GM19438 (cell line): ENCODE measurements at regions not wholly inside any gene's neighbourhood (a gene's known extent, or its start where the extent isn't known, plus 50 kb on each side); places are given as distances from the start of the nearest gene placed in this dataset.
"Not testable (repeated sequence)": the region's sequence is repeated elsewhere in the genome, so short reads cannot be mapped to it uniquely, and the experiment has no call there.

Experiments used
- ATAC-seq: cut with Tn5 transposase; IDR thresholded peaks from one replicate; pipeline ENCODE4 v1.9.1; 2021; ENCODE audit warnings: low read depth; ENCODE audit not compliant: unreplicated experiment

DNA sequence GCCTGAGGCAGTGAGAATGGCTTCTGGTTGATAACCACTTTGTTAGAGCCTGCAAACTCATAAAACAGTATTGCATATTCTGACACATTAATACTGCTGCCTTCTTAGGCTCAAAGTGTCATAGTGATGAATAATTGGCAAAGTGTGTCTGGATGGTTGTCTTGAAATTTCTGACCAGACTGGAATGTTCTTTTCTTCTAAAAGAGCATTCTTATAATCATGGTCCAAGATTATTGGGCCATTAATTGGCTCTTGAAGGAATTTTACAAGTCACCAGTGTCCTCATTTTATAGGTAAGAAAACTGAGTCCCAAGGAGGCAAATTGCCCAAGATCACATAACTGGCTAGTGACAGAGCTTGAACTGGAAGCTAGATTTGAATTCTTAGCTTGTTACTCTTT is 111.7 kb downstream of the PCSK1 start:
- no peak for ATAC-seq

DNA sequence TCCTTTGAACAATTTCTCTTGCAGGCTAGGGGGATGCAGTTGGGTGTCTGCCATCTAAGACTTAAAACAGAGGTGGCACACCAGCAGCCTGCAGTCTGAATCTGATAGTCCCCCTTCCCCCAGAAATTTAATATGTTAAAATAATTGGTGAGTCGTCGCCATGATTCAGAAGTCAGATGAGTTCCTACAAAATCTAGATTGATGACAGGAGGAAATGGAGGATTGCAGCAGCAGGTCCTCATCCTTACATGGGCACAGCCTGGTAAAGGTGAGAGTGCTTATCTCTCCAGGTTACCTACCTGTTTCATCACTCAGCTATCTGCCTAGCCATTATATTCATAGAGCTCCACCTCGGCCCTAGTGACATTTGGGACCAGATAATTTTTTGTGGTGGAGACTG is 112.3 kb downstream of the PCSK1 start:
- ATAC-seq, result no peak

DNA sequence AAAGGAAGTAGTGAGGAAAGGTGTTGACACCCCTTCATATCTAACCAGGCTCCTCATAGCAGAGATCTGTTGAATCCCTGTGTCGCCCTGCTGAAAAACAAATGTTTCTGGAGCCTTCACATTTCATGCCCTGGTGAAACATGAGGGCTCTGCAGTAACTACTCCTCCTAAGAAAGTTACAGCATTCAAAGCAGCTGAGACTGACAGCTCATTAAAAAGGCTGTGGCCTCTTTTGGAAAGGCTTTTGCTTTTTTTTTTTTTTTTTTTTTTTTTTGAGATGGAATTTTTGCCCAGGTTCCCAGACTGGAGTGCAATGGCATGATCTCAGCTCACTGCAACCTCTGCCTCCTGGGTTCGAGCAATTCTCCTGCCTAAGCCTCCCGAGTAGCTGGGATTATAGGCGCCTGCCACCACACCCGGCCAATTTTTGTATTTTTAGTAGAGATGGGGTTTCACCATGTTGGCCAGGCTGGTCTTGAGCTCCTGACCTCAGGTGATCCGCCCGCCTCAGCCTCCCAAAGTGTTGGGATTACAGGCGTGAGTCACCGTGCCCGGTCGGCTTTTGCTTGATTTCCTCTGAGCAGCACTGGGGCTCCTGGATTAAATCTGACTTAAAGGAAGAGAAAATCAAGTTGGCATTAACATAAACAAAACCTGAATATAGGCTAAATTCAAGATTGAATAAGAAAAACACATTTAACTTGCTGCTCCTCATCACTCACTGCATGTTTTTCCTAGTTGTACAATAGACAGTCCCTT is 112.9 kb downstream of the PCSK1 start:
- ATAC-seq, result not testable (repeated sequence)

DNA sequence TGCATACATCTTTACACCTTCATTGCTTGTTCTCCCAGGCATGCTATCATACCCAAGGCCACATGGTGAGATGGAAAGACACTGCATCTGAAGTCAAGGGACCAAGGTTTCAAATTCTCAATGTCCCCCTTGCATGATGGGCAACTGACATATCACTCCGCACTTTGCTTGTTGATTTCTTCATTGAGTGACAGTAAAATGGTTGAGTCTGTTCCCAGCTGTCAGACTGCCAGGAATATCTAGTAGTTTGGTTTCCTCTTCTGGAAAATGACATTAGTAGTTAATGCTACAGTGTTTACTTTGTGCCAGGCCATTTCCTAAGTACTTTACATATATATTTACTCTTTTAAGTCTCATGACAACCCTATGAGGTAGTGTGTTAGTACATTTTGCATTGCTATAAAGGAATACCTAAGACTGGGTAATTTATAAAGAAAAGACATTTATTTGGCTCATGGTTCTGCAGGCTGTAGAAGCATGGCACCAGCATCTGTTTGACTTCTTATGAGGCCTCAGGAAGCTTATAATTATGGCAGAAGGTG is 114.4 kb downstream of the PCSK1 start:
- ATAC-seq, result no peak

DNA sequence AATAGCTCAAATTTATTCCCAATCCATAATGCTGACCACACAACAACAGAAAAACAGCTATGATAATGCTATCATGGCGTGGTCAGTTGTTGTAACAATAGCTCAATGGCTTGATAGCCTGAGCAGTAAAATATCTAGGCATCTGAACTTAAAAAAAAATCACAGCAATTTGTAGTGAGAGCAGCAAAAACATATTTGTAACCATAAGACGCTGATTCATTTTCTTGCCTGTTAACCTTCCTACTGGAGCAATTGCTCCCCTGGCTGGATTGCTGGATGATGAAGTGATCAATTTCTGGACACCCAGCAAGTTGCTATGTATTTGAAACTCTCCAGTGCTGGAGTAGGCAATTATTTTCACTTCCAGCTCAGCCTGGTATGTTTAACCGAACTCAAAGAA is 115.1 kb downstream of the PCSK1 start:
- no peak for ATAC-seq

DNA sequence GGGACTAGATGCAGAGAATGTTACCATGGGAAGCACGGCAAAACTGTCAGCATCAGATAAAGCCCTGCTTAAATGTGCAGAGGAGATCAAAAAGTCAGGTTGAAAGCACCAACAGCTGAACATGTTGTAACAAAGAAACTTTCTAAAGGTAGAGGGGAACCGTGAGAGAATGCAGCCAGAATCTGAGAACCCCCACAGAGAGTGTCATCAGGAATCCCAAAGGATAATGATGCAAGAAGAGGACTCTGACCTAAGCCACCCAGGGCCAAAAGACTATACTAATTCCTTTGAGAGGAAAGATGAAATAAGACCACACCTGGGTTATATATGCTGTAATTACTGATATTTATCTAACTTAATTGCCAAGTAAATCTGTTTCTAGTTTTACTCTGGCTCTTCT is 116.6 kb downstream of the PCSK1 start:
- ATAC-seq, result no peak

DNA sequence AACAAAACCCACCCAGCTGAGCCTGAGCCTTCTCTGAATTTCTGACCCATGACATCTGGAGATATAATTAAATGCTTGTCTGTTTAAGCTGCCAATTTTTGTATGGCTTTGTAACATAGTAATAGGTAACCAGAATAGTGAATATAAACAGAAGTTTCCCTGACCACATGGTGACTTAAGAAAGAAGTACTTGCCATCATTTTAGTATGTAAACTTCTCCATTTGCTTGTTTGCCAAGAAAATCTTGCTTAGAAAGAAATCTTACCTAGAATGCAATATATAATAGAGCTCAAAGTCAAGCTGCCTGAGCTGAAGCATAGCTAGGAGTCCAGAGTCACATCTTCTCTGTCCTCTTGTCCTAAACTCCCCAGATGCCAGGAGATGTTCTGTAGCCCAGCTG is 117.0 kb downstream of the PCSK1 start:
- no peak for ATAC-seq

DNA sequence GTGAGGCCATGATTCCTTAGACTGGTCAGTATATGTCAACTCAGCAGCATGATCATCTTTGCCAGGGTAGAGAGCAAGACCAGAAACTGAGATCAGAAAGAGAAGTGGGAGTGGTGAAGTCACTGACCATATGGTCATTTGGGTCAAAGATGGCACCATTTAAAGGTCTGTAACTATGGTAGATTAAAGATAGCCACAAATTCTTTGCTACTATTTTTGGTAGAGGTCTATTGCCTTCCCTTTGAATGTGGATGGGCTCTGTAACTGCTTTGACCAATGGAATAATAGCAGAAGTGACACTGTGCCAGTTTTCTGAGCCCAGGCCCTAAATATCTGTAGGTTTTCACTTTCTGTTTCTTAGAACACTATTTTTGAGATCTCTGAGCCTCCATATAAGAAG is 117.6 kb downstream of the PCSK1 start:
- no peak for ATAC-seq

DNA sequence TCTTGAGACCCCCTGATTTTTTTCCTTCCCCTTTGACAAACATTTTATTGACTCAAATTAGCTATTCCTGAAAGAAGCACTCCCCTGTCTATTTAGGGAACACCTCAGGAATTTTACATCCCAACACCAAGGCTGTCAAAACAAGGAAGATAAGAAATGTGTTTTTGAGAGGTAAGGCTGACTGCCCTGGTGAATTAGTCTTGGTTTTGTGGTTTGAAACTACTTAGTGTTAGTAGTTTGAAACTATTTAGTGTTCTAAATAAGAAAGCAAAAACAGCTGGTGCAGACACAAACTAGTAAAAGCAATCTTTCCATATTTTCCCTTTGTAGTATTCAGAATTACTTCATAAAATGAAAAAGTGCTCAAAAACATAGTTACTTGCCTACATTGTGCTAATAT is 120.7 kb downstream of the PCSK1 start:
- ATAC-seq, result no peak

DNA sequence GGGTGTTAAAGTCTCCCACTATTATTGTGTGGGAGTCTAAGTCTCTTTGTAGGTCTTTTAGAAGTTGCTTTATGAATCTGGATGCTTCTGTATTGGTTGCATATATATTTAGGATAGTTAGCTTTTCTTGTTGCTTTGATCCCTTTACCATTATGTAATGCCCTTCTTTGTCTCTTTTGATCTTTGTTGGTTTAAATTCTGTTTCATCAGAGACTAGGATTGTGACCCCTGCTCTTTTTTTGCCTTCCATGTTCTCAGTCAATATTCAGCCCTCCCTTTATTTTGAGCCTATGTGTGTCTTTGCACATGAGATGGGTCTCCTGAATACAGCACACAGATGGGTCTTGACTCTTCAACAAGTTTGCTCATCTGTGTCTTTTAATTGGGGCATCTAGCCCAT is 126.0 kb downstream of the PCSK1 start:
- ATAC-seq, result not testable (repeated sequence)

DNA sequence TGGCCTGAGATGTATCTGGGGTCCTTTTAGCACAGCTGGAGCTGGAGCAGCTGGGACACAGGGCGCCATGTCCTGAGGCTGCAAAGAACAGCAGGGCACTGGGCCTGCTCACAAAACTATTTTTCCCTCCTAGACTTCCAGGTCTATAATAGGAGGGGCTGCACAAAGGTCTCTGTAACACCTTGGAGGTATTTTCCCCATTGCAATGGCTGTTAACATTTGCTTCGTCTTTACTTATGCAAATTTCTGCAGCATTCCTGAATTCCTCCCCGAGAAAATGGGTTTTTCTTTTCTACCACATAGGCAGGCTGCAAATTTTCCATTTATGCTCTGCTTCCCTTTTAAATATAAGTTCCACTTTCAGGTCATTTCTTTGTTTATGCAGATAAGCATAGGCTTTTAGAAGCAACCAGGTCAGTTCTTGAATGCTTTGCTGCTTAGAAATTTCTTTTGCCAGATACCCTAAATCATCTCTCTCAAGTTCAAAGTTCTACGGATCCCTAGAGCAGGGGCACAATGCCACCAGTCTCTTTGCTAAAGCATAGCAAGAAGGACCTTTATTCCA is 130.8 kb downstream of the PCSK1 start:
- no peak for ATAC-seq

DNA sequence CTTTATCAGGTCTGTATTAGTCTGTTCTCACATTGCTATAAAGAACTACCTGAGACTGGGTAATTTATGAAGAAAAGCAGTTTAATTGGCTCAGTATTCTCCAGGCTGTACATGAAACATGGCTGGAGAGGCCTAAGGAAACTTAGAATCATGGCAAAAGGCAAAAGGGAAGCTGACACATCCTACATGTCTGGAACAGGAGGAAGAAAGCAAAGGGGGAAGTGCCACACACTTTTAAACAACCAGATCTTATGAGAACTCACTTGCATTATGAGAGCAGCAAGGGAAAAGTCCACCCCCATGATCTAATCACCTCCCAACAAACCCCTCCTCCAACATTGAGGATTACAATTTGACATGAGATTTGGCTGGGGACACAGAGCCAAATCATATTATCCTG is 132.1 kb downstream of the PCSK1 start:
- ATAC-seq, result no peak

DNA sequence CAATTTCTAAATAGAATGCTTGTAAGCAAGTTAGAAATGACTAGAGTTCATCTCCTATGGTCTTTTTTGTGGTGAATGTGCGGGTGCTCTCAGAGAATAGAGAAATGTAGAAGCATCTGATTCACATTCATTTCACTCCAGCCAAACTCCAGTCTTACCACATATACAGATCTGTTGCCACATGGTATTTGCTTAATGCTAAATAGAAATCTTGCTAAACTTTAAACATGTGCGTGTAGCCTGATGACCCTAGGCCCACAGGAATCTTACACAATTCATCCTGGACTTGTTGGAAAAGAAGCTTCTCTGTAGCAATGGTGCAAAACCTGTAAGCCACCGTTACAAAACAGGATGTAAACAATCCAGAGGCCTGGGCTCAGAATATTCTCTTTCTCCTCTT is 135.2 kb downstream of the PCSK1 start:
- no peak for ATAC-seq

DNA sequence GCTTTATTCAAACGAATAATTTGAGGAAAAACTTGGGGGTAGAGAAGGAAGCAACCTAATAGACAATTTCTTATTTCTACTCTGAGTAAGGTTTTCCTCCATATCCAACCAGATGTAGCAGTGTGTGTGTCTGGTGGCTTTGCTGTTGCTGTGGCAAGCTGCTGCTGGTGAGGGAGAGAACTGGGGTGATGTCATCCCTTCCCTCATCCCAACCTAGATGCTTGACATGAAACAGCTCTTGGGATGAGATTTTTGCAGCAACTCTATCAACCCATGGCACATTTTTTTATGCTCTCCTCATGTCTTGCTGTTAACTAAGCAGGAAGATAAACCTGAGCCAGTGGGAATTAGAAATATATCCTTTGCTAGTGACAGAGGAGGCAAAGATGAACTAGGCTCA is 135.8 kb downstream of the PCSK1 start:
- no peak for ATAC-seq

DNA sequence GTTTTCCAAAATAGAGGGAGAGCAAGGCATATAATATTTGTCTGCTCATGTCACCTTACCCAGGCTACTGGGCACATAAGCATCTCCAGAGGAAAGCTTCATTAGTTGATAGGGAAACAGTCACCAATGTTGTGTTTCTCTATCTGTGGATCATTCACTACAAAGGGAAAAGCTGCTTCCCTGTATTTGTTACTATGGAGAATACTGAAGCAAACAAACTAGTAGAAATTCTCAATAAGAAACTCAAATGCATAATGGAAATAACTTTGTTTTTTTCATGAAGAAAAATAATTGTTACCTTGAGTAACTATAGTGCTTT is 138.2 kb downstream of the PCSK1 start:
- ATAC-seq, result no peak

DNA sequence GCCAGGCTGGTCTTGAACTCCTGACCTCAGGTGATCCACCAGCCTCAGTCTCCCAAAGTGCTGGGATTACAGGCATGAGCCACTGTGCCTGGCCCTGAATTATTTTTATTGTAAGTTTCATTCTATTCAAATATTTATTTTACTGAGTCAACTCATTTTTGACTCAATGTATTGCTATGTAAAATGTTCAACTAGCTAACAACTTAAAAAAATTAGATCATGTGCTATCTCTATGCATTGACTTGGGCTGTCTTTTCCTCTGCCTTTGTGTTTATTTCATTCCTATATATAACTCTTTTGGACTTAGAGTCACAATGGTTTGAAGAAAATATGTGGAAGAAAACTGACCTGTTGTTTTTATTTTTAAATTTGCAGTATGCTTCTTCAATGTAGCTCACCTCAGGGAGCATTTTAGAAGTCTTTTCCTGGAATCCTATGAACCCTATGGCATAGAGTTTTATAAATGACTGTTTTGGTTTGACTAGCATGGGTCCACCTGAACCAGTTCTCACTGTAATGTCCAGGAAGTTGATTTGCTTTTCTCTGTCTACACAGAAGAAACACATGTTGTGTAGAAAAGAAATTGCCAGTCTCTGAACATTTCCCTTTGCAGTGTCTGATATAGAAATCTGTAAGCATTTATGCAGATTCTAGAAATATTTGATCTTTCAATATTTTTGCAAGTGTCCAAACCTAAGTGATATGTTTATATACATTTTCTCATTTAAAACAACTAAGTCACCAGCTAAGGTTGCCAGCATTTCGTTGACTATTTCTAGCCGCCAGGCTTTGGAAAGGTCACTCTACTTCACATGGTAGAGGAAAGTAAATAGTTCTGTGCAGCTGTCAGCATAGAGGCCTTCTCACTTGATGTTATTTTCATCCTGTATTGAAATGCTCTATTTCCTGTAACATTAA is 138.8 kb downstream of the PCSK1 start:
- ATAC-seq, result no peak

DNA sequence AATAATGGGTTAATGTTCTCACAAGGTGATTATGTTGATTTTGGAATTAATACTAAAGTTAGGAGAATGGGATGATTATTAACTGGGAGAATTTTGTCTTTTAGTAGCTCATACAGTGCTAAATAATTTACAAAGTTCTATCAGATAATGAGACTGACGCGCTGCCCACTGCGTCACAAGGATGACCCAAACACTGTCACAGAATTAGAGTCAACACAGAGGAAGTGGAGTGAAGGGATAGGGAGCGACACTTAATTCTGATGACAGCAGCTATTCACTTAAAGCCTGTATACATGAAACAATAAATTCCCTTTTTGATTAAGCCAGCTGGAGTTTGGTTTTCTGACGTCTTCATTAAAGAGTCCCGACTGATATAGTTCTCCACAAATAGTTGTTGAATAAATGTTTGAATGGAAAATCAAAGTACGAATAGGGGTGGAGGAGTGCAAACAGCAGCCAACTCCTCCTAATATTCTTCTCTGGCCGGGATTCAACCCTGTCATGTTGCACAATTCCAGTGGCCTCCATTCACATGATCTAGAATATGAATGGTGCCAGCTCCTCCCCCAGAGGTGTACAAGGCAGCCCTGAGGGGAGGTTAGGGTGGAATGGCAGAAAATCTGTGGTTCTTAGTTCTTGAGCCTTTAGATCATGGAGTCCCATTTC is 140.3 kb downstream of the PCSK1 start:
- ATAC-seq, result no peak

DNA sequence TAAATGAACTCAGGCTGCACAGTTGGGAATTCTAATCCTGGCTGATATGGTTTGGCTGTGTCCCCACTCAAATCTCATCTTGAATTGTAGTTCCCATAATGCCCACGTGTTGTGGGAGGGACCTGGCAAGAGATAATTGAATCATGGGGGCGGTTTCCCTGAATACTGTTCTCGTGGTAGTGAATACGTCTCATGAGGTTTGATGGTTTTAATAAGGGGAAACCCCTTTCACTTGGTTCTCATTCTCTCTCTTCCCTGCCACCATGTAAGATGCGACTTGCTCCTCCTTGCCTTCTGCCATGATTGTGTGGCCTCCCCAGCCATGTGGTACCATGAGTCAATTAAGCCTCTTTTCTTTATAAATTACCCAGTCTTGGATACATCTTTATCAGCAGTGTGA is 143.8 kb downstream of the PCSK1 start:
- ATAC-seq, result not testable (repeated sequence)

DNA sequence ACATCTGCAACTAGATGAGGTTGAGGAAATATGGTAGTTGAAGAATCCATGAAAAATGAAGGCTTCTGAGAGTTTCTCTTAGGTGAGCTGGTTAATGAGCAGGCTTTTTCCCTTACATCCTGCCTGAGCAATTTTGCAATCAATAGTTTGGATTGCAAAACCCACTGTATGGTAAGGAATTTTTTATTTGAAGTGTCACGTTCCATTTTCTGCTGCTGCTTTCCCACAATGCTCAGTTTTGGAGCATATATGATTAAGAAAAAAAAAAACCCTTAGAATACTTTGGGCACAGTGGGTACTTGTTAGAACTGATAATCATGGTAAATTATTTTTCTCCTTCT is 144.2 kb downstream of the PCSK1 start:
- ATAC-seq, result no peak

DNA sequence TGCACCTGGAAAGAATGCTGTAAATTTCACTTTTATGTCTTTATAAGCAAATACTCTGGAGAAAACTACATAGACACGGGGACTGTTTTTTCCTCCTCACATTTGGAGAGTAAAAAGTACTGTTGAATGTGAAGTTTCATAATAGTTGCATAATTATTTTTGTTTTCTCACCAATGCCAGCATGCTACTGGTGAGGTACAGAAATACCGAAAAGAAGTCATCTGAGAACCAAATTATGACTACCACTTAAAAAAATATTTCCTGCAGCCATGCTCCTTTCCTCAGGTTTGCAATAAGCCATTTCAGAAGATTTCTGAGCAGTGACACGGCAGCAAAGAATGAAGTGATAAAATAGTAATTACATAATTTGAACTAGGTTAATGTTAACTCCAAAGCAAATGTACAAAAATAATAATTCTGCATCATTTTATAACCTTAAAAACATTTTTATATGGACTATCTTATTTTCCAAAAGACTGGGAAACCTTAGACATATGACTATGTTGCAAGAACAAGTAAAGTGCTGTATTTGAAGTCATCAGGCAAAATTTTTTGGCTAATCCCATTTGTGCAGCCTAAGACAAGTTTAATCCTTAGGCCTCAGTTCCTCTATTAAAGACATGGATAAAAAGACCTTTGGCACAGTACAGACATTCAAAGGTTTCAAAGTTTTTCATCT is 144.7 kb downstream of the PCSK1 start:
- ATAC-seq, result no peak

DNA sequence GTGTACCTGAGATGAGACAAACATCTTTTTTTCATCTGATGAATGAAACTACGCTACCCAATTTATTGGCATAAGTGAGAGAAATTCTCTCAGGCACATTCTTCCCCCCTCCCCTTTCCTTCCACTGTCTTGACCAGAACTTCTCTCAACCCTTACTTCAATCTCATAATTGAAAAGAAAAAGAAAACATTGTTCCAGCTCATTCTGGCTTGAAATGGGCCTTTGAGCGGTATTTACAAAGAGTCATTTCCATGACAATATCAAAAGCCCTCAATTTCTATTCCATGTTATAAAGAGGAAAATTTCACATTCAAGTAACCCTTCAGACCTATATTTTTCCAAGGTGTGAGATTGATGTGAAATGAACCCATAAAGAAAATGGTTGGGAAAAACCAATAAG is 145.9 kb downstream of the PCSK1 start:
- ATAC-seq, result no peak
